ENCODE measurements at regions not wholly inside any gene's neighbourhood (a gene's known extent, or its start where the extent isn't known, plus 50 kb on each side); places are given as distances from the start of the nearest gene placed in this dataset.

- no peak for TF ChIP-seq EZH2 (IDR thresholded peaks at IDR 0.05; ENCODE audit: borderline replicate concordance, low read length)
- no peak for TF ChIP-seq CTCF (conservative IDR thresholded peaks at IDR 0.05 in 1 of 2, IDR thresholded peaks at IDR 0.05 in 1 of 2; ENCODE audit: extremely low read depth in 1 of 2, insufficient read depth in 1 of 2, low read depth in 1 of 2, low read length in 2 of 2)
These were observed 102.3 kb upstream of the WDR72 start for GRCh38 chr15:53861792-53862191.
